NCI-H146 (cell line): ENCODE measurements at regions not wholly inside any gene's neighbourhood (a gene's known extent, or its start where the extent isn't known, plus 50 kb on each side); places are given as distances from the start of the nearest gene placed in this dataset.
"Not testable (repeated sequence)": the region's sequence is repeated elsewhere in the genome, so short reads cannot be mapped to it uniquely, and the experiment has no call there.

ENCODE experiments used
- DNase-seq: peaks from one replicate; lab custom pipeline; 2025; lab: John Stamatoyannopoulos, UW

- peak; percentile 60 for DNase-seq
These were observed 330.4 kb downstream of the GBA3 start for GRCh38 chr4:23023121-23023520.

- DNase-seq, result no peak
These were observed 329.3 kb downstream of the GBA3 start for GRCh38 chr4:23022032-23022431.

- no peak for DNase-seq
These were observed 328.3 kb downstream of the GBA3 start for GRCh38 chr4:23021040-23021439.

- DNase-seq, result not testable (repeated sequence)
These were observed 327.7 kb downstream of the GBA3 start for GRCh38 chr4:23020399-23020798.

GRCh38 chr4:23016981-23017380 lies 324.2 kb downstream of the GBA3 start:
- DNase-seq, result no peak

- no peak for DNase-seq
These were observed 323.1 kb downstream of the GBA3 start for GRCh38 chr4:23015821-23016220.

- DNase-seq, result no peak
These were observed 316.4 kb downstream of the GBA3 start for GRCh38 chr4:23009093-23009492.

GRCh38 chr4:23006756-23007155 lies 314.0 kb downstream of the GBA3 start:
- no peak for DNase-seq

- DNase-seq, result no peak
These were observed 313.0 kb downstream of the GBA3 start for GRCh38 chr4:23005691-23006090.

- no peak for DNase-seq
These were observed 308.7 kb downstream of the GBA3 start for GRCh38 chr4:23001478-23001877.

- no peak for DNase-seq
These were observed 306.7 kb downstream of the GBA3 start for GRCh38 chr4:22999419-22999818.

- DNase-seq, result peak; percentile 49
These were observed 304.9 kb downstream of the GBA3 start for GRCh38 chr4:22997358-22998224.

GRCh38 chr4:22991576-22991975 lies 298.8 kb downstream of the GBA3 start:
- DNase-seq, result no peak

- DNase-seq, result no peak
These were observed 295.8 kb downstream of the GBA3 start for GRCh38 chr4:22988526-22988925.

- no peak for DNase-seq
These were observed 295.1 kb downstream of the GBA3 start for GRCh38 chr4:22987870-22988269.

GRCh38 chr4:22986881-22987280 lies 294.1 kb downstream of the GBA3 start:
- DNase-seq, result no peak

- DNase-seq, result no peak
These were observed 293.5 kb downstream of the GBA3 start for GRCh38 chr4:22986262-22986661.

- DNase-seq, result no peak
These were observed 291.7 kb downstream of the GBA3 start for GRCh38 chr4:22984390-22984789.

GRCh38 chr4:22978656-22979055 lies 285.9 kb downstream of the GBA3 start:
- no peak for DNase-seq

GRCh38 chr4:22970665-22971064 lies 277.9 kb downstream of the GBA3 start:
- DNase-seq, result no peak

- no peak for DNase-seq
These were observed 276.7 kb downstream of the GBA3 start for GRCh38 chr4:22969287-22969896.

GRCh38 chr4:22962295-22962694 lies 269.6 kb downstream of the GBA3 start:
- no peak for DNase-seq

- no peak for DNase-seq
These were observed 266.7 kb downstream of the GBA3 start for GRCh38 chr4:22959483-22959882.
